ENCODE measurements at regions not wholly inside any gene's neighbourhood (a gene's known extent, or its start where the extent isn't known, plus 50 kb on each side); places are given as distances from the start of the nearest gene placed in this dataset.

- TF ChIP-seq, protein P1, sequence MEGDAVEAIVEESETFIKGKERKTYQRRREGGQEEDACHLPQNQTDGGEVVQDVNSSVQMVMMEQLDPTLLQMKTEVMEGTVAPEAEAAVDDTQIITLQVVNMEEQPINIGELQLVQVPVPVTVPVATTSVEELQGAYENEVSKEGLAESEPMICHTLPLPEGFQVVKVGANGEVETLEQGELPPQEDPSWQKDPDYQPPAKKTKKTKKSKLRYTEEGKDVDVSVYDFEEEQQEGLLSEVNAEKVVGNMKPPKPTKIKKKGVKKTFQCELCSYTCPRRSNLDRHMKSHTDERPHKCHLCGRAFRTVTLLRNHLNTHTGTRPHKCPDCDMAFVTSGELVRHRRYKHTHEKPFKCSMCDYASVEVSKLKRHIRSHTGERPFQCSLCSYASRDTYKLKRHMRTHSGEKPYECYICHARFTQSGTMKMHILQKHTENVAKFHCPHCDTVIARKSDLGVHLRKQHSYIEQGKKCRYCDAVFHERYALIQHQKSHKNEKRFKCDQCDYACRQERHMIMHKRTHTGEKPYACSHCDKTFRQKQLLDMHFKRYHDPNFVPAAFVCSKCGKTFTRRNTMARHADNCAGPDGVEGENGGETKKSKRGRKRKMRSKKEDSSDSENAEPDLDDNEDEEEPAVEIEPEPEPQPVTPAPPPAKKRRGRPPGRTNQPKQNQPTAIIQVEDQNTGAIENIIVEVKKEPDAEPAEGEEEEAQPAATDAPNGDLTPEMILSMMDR (IDR thresholded peaks at IDR 0.05; ENCODE audit: low read depth, low read length) = no peak
- TF ChIP-seq POLR2A (IDR thresholded peaks at IDR 0.05; ENCODE audit: extremely low read depth, insufficient read length) (no peak), MYC (IDR thresholded peaks at IDR 0.05; ENCODE audit: low read depth, low read length) (no peak), MAX (IDR thresholded peaks at IDR 0.05; ENCODE audit: low read depth, low read length) (0 out of 2 replicates have a peak, but pooled peaks have one; percentile 10)
Observed at GRCh38 chr3:72376956-72377710, 471.1 kb downstream of the SHQ1 start.
